ENCODE measurements at regions not wholly inside any gene's neighbourhood (a gene's known extent, or its start where the extent isn't known, plus 50 kb on each side); places are given as distances from the start of the nearest gene placed in this dataset.

DNA sequence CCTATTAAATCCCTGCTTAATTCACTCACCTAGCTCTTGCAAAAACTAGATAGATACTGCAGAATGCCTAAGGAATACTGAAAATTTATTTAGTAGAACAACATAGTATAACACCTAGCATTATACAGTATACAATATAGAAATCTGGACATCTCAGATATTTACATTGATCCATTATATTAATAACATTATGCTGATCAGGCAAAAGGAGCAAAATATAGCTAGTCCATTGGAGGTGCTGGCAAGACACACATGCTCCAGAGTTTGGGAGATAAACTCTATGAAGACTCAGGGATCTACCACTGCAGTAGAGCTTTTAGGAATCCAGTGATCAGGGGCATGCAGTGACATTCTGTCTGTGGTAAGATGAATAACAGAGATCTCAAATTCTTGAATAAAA lies 357.6 kb downstream of the TBC1D4 start:
- no peak for DNase-seq

DNA sequence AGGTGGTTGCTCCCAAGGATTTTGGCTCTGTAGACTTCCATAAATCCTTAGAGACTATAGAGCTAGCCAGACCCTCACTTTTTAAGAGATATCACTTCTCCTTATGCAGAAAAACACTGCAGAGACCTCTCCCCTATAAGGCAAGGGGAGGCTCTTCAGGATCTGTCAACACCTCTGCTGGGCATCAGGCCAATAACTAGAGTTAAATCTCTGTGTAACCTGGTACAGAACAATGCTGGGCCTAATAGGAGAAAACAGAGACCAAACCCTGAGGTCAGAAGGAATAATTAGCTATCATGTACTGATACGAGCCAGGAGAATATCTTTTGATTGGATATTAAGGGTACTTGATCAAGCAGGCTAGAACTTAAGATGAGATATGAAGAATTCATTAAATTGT lies 358.5 kb downstream of the TBC1D4 start:
- DNase-seq = peak in 1 of 2 experiments; percentile 0

DNA sequence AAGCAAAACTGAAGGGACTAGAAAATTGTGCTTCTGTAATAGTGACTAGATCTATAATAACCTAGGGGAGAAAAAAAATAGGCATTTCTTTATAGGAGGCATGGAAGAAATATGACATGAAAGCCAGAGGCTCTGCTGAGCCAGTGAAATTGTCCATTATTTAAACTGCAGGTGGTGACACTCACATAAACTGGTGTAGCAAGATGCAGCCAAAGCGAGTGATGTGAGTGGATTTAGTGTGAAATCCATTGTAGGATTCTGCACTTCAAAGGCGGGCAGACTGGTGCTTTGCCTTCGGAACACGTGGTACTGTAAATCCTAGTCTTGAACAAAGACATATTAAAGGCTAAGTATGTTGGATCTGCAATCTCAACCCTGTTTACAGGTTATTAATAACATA lies 361.9 kb downstream of the TBC1D4 start:
- no peak for DNase-seq

DNA sequence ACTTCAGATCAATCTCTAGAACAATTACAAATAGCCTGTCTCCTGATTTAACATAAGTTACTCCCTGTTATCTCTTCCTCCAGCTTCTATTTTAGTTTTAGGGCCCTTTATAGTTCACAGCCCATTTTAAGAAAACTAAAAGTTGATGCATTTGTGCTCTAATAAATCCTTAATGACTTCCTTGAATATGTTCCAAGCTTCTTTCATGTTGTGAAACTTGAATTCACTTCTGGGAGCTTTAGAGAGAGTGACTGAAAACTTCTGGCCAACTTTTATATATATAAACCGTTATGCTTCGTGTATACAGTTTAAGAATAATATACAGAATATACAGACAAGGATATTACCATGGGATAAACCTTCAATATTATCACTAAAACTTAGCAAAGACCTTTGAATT lies 366.8 kb downstream of the TBC1D4 start:
- DNase-seq = no peak

DNA sequence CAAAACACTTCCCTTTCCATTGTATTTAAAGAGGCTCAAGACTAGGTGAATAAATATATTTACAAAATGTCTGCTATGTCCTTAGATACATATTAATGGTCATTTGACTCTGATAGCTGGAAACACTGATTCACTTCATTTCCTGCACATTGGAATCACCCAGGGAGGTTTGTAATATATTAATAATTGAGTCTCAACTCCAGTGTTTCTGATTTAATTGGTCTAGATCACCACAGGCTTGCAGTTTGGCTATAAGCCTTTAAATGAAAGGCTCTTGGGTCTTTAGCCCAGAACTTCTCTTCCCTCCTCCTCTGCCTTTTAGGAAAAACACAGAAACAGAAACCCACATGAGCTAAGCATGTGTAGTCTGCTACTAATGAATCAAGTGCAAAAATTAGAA lies 378.0 kb downstream of the TBC1D4 start:
- no peak for DNase-seq

DNA sequence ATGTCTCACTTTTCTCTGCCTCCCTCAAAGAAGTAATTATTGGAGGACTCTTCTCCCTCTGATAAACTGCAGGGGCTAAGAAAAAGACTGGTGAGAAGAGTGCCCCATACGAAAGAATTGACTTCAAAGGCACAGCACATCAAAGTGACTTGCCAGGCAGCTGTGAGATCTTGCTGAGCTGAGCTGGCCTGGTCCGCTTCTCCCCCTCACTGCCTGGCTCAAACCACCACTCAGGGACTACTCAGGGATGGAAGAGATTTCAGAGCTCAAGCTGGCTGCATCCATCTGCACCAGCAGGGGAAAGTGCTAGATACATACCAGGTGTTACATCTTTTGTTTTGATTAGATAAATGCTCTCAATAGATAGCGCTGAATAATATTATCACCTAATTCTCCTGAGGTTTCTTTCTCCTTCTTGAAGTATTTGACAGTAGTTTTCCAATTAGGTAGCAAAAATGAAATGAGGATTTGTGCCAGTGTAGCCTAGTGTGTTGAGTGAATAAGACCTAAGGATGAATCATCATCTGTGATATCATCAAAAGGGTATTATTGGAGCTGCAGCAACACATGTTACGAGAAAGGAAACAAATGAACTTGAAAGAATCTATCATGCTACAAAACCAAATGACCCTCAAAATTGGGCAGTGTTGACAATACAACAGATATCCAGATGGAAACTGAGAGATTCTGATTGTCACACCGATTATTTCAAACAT lies 379.8 kb downstream of the TBC1D4 start:
- no peak for DNase-seq

DNA sequence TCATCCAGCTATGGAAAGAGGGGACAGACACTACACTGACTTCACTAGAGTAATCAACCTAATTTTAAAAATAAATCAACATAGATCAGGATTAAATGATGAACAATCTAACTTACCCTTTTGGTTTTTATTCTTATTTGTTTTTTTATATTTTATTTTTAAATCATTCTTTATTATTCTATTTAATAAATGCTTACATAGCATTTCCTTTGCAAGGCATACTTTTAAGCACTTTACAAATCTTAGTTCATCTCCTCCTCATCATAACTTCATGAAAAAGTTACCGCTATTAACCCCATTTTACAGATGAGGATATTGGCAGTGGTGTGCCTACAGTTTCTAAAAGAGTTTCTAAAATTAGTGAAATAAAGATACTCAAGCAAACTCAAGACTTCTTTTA lies 380.6 kb downstream of the TBC1D4 start:
- DNase-seq = no peak

DNA sequence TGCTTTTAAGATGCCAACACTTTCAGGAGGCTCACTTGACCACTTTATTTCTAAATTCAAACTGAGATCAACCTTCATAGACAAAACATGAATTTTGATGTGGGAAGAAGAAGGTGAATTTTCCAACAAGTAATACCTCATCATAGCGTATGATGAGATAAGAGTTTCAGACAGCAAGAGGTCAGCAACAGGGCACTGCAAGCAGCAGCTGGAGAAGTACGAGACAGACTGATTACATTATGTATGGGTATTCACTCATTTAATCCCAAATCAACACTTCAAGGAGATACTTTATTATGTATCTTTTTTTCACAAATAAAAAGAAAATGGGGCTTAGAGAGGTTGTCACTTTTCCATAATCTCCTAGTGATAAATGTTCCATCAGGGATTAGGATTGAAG lies 389.8 kb downstream of the TBC1D4 start:
- DNase-seq = no peak

DNA sequence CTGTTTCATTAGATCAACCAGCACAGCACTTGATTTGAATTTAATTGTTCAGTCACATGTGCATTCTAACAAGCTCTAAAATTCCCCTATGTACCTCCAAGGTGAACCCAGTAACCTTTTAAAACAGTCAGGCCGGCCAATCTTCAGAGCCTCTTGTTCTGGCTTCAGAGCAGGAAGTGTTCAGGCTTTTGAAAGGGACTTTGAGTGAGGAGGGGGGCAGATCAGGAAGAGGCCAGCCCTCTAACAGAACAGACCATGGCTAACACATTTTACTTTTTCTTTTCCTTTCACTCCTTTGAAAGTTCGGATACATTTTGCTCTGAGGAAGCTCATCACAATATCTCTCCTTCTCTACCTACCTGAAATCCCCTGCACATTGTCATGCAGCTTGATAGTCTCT lies 390.3 kb downstream of the TBC1D4 start:
- no peak for DNase-seq

DNA sequence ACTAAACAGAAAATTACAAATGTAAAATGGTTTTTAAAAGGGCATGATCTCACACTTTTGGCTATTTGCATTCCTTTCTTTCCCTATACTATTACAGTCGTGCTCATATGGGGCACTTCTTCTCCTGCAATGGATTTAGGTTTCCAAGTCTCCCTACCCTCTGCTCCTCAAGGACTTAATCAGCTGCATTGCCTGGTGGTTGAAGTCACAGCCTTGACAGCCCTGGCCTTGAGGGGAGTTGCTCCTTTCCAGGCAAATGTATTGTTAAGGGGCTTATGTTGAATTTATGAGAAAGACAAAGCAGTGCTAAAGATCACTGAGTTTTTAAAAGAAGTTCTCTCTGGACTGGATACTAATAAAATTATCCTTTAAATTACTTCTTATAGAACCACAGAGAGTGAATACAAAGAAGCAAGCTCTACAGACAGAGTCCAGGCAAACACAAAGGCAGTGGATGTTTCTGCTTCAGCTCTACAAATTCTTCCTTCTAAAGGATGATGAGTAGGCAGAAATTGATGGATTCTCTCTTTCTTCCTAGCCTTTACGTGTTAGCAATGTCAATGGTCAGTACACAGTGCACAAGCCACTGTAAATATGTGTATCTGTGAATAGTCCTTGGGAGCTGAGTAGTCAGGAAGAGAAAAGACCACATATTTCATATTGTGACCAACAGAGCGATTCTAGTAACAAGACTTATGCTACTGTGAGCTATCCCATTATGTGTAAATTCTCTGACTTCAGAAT lies 390.9 kb downstream of the TBC1D4 start:
- DNase-seq = no peak

DNA sequence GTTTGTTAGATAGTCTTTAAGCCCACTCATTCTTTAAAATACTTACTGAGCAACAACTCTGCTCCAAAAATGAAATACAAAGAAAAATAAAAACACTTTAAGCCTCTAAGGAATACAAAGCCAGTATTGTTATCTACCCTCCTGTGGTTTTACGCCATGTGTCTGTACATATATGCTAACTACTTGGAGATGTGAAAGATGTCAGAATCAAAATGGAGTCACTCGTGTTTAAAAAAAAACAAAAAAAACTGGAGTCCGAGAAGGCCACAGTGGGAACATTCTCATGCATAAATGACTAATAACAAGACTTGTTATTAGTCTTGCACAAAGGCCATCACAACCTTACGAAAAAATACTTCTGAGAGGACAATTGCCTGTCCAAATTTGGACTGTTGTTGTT lies 393.1 kb downstream of the TBC1D4 start:
- no peak for DNase-seq

DNA sequence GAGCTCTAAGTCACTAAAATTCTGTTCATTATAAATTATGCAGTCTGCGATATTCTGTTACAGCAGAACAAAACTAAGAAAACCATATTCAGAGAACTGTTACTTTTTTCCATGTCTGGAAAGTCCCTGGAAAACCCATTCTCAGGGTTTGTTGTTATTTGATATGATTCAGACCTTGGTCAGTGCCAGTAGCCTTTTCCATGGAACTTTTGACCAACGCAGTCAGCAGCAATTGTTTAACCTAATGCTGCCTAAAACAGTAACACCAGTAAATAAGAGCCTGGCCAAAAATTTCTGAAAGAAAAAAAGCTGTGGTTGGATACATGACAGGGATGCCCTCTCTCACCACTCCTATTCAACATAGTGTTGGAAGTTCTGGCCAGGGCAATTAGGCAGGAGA lies 402.7 kb downstream of the TBC1D4 start:
- DNase-seq = no peak

DNA sequence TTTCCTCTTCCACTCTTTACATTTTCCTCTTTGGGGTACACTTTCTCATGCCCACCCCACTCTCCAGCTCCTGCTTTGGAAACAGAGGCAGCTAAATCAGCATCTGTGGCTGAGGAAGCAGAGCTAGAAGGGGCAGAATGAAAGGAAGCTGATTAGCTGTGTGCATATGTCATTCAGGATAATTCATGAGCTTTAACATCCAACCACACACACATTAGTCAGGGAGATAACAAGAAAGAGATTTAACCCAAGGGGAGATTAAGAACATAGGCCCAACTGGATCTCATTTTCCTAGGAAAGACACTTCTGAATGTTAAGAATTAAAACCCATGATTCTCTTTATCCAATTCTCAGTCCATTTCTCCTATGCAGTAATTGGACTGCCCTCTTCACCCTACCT lies 405.5 kb downstream of the TBC1D4 start:
- no peak for DNase-seq

DNA sequence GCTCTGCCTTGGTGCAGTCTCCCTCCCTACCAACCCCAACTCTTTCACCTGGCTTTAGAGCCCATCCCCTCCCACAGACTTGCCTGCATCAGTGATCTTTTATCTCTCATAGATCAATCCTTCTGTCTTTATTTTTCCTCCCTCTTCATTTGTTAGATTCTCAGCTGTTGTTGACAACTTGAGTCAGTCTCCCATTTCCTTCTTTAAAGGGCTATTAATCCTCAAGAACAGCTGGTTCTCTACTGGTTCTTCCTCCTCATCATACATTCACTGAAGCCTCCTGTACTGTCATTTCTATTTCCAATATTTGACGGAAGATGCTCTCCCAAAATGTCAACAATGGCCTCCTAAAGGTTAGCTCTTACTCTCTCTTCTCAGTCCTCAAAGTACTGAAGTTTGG lies 408.2 kb downstream of the TBC1D4 start:
- no peak for DNase-seq

DNA sequence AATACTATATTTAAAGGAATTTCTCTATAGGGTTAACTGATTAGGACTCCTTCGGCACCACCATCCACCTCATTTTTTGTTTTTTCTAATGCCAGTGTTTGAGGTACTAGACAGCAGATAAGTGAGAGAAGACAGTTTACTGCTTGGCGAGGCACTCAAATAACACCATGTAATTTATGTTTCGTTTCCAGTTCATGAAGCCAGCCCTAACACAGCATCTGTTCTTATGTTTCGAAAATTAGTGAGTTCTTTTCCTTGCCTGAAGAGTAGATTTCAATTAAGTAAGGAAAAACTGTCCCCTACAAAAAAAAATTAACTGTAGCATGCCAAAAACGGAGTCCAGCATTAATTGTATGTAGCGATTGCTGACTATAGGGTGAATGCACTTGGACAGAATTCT lies 409.1 kb downstream of the TBC1D4 start:
- DNase-seq = no peak

DNA sequence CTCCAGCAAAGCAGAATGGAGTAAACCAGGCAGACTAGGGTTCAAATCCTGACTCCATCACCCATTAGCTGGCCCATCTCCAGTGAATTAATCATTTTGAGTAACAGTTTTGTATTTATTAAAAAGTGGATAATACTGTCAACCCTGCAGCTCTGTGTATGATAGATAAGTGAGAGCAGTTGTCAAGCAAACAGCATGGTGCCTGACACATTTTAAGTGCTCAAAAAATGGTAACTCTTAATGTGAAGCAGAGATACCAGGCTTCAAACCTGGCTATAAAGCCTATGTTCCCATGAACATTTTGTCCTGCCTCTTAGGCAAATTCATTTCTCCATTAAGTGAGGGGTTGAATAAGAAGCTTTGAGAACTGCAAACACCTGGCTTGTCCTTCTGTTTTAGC lies 409.6 kb downstream of the TBC1D4 start:
- DNase-seq = no peak

DNA sequence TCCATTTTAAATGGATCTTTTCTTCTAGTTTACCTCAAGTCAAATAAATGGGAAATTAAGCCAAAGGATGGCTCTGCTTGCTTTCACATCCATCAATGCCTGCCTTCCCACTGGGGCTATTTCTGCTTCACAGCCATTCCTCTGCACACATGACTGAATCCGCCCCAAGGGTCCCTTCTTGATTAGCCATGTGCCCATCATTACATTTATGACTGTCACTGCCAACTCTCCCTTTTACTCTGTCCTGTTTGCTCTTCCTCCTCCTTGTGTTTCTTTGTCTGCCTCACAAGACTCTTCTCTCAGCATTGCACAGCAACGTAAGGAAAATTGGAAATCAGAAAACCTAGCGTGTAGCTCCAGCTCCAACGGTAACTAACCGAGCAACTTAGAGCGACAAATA lies 410.2 kb downstream of the TBC1D4 start:
- DNase-seq = peak in 1 of 2 experiments; percentile 7

DNA sequence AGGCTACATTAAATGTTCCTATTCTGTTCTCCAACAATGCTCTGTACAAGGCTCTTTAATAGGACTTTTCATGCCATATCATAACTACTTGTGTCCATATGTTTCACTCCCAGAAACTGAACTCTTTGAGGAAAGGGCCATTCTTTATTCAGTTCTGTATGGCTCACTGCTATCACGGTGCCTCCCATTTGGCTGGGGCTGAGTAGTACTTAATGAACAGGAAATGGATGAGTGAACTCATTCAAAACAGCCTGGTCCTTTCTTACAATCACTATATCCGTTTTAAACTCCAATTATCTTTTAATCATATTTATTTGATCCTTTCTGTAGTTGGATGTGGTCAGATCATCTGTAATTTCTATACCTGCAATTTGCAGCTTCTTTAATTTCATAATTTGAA lies 410.6 kb downstream of the TBC1D4 start:
- peak; percentile 3 to 7 for DNase-seq

DNA sequence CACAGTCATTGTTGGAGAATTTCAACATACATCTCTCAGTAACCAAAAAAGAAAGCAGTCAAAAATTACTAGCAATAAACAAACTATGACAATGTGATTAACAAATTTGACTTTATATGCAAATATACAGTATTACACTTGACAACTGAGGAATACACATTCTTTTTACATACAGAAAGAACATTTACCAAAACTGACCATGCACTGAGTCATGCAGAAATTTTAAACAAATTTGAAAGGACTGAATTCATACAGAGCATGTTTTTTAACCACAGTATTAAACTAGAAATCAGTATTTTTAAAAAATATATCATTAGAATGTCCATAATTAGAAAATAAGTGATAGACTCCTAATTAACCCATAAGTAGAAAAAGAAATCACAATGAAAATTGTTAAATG lies 420.1 kb downstream of the TBC1D4 start:
- no peak for DNase-seq

DNA sequence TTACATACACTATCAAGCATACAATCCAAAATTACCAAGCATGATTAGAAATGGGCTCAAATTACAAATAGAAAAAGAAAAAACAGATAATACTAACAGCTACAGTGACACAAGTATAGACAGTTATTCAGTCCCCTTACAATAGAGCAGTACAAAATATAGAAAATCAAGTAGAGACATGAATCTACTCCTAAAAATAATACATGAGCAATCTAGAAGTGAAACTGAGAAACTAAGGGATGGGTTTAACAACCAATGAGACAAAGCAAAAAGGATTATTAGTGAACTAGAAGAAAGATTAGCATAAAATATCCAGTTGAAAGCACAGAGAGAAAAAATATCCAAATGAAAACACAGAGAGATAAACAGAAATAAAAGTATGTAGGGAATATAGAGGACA lies 426.7 kb downstream of the TBC1D4 start:
- DNase-seq = no peak

DNA sequence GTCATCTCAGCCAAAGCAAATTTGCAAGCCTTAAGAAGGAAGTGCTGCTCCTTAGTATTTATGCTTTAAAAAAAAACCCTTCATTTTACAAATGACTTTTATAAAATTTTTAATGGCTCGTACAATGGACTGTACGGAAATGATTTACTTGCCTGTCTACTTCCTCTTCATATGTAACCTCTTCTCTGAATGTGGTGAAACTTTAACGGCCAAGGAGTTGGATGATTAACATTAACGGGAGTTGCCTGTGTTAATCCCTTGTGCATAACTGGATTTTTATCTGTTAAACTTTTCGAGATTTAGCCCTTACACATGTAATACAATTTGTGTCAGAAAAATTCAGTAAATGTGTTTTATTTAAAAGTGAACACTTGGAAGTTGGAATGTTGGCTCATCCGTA lies 429.4 kb downstream of the TBC1D4 start:
- no peak for DNase-seq

DNA sequence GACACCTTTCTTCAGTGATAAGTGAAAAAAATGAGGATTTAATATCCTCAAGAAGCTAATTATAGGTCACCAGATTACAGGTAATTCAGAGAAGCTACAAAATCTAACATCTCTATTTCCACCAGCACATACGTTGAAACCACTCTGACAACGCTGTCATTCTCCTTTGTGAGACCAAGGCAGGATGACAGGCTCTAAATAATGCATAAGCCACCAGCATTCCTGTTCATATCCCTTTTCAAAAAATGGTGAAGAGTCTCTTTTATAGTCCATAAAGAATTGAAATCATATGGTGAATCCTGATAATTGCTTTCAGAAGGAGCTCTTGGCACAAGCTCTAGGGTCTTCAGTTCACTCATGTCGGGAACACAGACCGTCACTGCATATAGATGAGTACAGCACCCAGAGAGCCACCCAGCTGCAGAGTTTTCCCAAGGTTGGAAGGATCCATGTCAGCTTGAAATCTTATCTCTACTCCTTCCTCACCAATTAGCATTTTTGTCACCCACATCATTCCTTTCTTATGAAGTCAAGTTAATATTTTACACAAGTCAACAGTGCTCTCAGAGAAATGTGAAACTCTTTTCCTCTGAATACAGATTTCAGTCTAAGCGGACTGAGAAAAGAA lies 431.4 kb downstream of the TBC1D4 start:
- DNase-seq = no peak

DNA sequence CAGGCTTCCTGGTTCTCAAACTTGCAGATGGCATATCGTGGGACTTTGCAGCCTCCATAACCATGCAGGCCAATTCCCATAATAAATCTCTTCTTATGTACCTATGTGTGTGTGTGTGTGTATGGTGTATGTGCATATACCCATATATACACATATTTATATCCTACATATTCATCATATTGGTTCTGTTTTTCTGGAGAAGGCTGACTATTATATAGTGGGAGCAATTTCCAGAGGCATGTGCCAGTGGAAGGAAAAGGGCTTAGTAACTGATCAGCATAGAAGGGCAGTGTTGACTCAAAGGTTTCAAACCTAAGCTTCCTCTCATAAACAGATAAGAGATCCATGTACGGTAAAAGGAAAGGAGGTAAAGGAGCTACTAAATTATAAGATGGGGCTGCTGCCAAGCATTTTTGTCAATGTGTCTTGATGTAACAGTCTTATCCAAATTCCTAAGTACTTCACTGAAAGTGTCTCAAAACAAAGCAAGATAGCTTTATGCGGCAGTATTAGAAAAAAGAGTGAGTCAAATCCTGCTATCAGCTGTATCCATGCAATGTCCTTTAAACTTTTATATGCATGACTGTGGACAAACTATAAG lies 432.1 kb downstream of the TBC1D4 start:
- no peak for DNase-seq

DNA sequence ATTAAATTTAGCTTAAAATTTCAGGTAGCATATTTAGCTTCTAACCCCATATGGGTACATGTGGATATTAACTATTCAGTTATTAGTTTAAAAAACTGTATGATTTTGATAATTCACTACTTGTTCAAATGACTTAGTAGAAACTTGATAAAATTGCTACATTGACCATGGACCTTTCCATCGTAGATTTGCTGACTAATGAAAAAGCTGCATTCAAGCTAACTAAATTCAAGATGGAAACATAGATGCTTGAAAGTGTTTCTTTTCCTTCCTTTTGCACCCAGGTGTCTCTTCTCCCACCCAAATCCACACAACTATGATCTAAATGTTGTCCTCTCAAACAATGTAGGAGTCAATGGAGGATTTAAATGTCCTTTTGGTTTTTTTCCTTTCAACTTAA lies 439.2 kb downstream of the TBC1D4 start:
- DNase-seq = no peak
